OCI-LY7 (cell line): ENCODE measurements at regions not wholly inside any gene's neighbourhood (a gene's known extent, or its start where the extent isn't known, plus 50 kb on each side); places are given as distances from the start of the nearest gene placed in this dataset.

Experiments
- EZH2phosphoT487 ChIP-seq: fragments of 200-600 bp; sonication (generic); IDR thresholded peaks from 2 replicates; pipeline ENCODE4 v1.6.1; 2018; ENCODE audit warnings: low read depth, borderline replicate concordance, mild to moderate bottlenecking, mixed run types, antibody characterized with exemption, low read length, moderate library complexity, mixed read lengths
- TF ChIP-seq, protein P1 (sequence below): fragments of 200-600 bp; sonication (generic); conservative IDR thresholded peaks from 2 replicates; pipeline ENCODE4 v1.5.1; 2014; ENCODE audit warnings: mild to moderate bottlenecking, antibody characterized with exemption, low read length, moderate library complexity, mixed read lengths

DNA sequence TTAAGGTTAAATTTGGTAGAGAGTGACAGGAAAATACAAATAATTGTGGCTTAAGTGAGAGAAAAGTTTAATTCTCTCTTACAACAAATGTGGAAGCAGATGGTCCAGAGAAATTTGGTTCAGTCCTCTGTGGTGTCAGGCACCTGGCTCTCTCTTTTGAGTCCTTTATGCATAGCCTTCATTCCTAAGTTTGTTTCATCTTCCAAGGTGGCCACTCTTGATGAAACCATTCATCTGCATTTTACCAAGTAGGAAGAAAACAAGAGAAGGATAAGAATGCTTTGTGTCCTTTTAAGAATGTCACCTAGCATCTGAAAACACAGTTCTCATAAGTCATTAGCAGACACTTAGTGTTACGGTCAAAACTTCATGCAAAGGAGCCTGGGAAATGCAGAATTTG is 442.5 kb downstream of the CCER1 start:
- TF ChIP-seq, protein P1, sequence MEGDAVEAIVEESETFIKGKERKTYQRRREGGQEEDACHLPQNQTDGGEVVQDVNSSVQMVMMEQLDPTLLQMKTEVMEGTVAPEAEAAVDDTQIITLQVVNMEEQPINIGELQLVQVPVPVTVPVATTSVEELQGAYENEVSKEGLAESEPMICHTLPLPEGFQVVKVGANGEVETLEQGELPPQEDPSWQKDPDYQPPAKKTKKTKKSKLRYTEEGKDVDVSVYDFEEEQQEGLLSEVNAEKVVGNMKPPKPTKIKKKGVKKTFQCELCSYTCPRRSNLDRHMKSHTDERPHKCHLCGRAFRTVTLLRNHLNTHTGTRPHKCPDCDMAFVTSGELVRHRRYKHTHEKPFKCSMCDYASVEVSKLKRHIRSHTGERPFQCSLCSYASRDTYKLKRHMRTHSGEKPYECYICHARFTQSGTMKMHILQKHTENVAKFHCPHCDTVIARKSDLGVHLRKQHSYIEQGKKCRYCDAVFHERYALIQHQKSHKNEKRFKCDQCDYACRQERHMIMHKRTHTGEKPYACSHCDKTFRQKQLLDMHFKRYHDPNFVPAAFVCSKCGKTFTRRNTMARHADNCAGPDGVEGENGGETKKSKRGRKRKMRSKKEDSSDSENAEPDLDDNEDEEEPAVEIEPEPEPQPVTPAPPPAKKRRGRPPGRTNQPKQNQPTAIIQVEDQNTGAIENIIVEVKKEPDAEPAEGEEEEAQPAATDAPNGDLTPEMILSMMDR, result no peak
- TF ChIP-seq EZH2phosphoT487, result no peak
